Epidermal melanocyte (primary cell): ENCODE measurements at regions not wholly inside any gene's neighbourhood (a gene's known extent, or its start where the extent isn't known, plus 50 kb on each side); places are given as distances from the start of the nearest gene placed in this dataset.
"Not testable (repeated sequence)": the region's sequence is repeated elsewhere in the genome, so short reads cannot be mapped to it uniquely, and the experiment has no call there.

Source experiments
- DNase-seq: peaks from one replicate; pipeline ENCODE4 v3.0.0; 2011; ENCODE audit warnings: low spot score; ENCODE audit not compliant: insufficient read length

DNA sequence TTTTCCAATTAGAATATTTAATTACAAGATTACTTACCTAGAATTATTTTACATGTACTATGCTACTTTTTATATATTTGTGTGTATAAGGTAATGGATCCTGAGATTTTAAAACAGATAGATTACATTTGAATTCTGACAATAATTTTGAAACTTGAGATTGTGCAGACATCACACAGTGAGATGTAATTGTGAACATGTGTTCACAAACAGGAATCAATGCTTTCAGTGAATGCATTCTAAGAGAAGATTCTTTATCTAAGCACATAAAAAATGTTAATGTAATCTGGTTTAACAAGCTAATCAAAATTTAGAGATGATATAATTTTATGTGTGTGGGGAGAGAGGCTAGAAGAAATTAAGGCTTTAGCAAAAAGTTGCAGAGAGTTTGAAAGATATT lies 1925.5 kb downstream of the ARAP2 start:
- DNase-seq: no peak

DNA sequence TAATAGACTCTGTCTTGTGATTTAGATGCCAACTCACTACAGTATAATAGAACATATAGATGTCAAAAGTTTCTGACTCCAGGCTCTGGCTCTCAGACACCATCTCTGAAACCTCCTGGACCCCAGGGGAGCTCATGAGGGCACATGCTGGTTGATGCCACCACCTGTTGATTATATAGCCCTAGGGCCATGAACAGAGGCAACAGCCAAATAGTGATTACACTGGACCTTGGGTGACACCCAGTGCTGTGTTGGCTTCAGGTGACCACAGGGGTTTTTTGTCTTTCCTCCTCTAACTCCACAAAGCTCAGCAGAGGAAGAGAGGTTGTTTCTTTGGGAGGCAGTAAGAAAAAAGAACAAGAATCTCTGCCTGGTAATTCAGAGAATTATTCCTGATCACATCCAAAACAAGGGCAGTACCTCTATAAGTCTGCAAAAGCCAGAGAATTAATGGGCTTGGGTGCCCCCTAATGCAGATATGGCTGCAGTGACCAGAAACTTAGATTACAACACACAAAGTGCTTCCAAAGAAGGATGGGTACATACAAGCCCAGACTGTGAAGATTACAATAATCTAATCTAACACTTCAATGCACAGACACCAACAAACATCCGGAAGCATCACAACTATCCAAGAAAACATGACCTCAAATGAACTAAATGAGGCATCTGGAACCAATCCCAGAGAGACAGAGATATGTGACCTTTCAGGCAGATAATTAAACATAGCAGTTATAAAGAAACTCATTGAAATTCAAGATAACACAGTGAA lies 1920.6 kb downstream of the ARAP2 start:
- no peak for DNase-seq

- DNase-seq: no peak
Measured at GRCh38 chr4:34328939-34329338, 1915.4 kb downstream of the ARAP2 start.

- not testable (repeated sequence) for DNase-seq
Measured at GRCh38 chr4:34335156-34335555, 1909.2 kb downstream of the ARAP2 start.

DNA sequence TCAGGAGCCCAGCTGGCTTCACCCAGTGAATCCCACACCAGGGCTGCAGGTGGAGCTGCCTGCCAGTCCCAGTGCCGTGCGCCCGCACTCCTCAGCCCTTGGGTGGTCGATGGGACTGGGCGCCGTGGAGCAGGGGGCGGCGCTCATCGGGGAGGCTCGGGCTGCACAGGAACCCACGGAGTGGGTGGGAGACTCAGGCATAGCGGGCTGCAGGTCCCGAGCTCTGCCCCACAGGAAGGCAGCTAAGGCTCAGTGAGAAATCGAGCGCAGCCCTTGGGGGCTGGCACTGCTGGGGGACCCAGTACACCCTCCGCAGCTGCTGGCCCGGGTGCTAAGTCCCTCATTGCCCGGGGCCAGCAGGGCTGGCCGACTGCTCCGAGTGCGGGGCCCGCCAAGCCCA lies 1908.8 kb downstream of the ARAP2 start:
- DNase-seq: not testable (repeated sequence)

DNA sequence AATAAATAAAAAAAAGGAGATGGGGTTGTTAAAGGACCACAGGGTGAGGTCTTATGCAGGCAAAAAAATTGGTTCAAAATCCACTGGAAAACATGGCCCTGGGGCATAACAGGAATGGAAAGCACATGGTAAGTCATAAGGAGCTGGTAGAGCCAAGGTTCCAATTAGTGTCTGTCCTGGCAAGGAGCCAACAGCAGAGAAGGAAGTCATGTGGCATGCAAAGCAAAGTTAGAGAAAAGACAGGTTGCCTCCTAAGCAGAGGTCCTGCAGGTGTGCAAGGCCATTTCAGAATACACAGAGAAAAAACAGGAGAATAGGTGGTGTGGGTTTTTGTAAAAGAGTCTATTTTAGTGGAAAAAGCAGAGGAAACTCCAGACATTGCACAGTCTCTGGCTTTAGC lies 1881.7 kb downstream of the ARAP2 start:
- no peak for DNase-seq

DNA sequence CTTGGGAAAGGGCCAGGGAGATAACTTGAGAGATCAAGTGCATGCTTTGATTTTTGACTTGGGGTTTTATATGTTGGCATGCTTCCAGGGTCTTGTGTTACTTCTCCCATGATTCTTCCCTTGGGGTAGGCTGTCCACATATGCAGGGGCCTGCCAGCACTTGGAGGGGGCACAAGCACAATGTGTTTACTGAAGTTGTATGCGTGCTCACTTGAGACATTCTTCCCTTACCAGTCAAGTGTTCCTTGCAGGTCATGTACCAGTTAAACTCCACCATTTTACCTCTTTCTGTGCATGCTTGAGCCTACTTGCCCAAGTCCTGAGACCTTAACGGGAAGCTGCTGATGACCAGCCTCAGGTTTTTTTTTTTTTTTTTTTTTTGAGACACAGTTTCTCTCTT lies 1880.5 kb downstream of the ARAP2 start:
- DNase-seq: no peak

DNA sequence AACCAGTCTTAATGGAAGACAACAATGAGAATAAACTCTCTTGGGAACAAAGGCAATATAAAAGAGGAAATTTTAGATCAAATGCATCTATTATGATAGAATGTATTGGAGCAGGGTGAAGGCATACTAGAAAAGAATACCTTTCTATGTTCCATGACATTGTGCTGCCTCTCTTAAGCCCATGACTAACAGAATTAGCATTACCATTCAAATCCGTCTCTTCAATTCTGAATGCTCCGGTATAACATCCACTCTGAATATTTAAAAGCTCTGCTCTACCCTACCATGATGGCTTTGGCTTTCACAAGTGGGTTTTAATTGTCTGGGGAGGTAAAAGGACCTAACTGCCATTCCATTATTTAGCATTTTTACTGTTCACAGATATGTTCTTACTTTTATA lies 1878.4 kb downstream of the ARAP2 start:
- DNase-seq: no peak

DNA sequence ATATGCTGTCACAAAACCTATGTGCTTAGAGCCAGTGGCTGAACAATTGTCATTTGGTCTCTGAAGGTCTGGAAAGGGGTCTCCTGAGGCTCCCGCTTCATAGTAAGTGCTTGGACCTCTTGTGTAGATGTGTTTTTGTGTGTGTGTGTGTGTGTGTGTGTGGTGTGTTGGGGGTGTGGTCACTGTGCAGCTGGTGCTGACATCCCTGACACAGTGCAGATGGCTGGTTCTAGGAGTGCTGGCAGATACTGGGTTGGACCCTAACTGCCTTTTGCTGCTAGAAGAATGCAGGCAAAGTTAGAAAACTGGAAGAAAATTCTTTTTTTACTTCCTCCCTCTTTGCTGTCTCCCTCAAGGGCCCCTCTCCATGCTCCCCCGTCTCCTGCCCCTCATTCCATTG lies 1872.6 kb downstream of the ARAP2 start:
- DNase-seq: no peak

GRCh38 chr4:34372815-34373214 lies 1871.5 kb downstream of the ARAP2 start:
- no peak for DNase-seq

GRCh38 chr4:34373456-34373855 lies 1870.9 kb downstream of the ARAP2 start:
- DNase-seq: no peak

GRCh38 chr4:34412233-34412632 lies 1832.1 kb downstream of the ARAP2 start:
- DNase-seq: no peak

GRCh38 chr4:34412911-34413310 lies 1831.4 kb downstream of the ARAP2 start:
- no peak for DNase-seq

DNA sequence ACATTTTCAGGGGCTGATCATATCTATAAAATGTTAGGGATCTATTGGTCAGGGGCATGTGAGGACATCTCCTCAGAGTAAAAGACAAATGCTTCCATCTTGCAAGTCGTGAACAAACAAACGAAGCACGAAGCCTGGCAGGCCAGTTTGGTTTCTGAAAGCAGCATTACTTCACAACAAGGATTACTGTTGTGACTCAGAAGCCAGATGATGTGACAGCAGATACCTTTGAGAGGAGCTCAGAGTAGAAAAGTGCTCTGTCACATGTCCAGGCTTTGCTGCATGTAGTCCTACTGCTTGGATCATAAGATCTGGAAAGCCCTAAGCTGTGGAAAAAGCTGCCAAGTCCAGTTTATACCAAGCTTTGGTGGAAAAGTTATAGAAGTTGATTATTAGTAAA lies 1827.2 kb downstream of the ARAP2 start:
- DNase-seq: no peak

DNA sequence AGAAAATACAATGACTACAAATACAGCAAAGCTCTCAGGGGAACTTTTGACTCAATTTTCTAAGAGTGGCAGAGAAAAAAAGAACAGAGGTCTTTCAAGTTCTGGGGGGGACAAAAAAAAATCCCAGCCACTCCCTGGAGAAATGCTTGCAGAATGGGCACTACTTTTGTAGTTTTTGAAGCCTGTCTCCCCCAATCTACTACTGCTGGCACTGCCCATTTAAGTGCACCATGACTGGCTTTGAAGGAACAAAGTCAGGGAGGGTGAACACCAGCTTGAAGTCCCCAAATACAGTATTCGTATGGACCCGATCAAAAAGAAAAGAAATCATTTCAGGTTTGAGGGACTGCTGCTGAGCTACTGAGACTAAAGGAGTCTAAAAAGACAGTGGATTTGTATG lies 1824.4 kb downstream of the ARAP2 start:
- no peak for DNase-seq

- DNase-seq: no peak
Measured at GRCh38 chr4:34422472-34423175, 1821.7 kb downstream of the ARAP2 start.

DNA sequence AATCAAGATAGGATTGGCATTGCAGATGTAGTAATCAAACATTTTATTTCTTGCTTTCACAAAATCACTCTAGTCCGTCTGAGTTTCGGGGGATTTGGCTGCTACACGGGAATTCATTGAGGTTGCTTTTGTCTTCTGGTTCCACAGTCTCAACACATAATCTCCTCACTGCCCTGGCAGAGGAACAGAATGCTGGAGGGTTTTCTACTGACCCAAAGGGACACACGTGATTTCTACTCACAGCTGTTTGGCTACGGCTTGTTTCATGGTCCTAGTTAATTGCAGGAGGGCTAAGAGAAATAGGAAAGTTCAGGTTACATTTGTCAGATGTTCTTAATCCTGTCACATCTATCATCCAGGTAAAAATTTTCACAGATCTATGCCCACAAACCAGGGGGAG lies 1811.6 kb downstream of the ARAP2 start:
- no peak for DNase-seq

GRCh38 chr4:34434377-34434776 lies 1809.9 kb downstream of the ARAP2 start:
- not testable (repeated sequence) for DNase-seq

- no peak for DNase-seq
Measured at GRCh38 chr4:34464196-34464595, 1780.1 kb downstream of the ARAP2 start.

DNA sequence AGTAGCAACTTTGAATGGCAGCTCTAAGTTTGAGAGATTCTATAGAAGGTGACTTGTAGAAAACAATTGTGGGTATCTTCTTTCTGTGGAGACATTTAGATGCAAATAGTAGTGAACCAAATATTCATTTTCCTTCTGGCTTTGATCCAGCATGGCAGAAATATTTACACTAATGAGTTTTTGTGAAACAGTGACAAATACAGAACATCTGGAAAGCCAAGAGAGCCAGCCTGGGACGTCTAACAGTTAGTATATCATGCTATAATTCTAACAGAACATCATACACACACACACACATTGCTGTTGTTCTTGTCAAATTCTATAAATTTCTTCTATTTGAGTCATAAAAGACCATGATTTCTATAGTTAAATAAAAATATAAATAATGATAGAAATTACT lies 1777.9 kb downstream of the ARAP2 start:
- DNase-seq: no peak

GRCh38 chr4:34469516-34469915 lies 1774.8 kb downstream of the ARAP2 start:
- no peak for DNase-seq

DNA sequence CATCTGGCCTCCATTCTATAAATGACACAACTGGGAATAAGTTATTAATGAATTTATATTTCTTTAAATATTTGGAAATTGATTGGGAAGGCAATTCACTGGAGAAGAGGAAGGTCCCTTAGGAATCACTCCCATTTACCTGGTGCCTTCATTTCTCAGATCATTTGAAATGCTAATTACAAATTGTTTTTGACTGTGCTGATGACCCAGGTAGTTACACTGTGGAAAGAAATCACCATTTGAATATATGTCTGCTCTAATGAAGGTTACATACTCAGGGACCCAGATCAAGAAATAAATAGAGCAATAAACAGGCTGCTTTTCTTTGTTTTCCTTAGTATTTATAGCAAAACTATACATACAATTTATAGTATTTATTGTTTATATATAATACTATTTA lies 1759.1 kb downstream of the ARAP2 start:
- no peak for DNase-seq
